Tongue (tissue), 1 donor: ENCODE measurements at regions not wholly inside any gene's neighbourhood (a gene's known extent, or its start where the extent isn't known, plus 50 kb on each side); places are given as distances from the start of the nearest gene placed in this dataset.

ENCODE experiments used
- DNase-seq: peaks from one replicate; pipeline ENCODE4 v3.0.0-alpha.2; 2015

DNA sequence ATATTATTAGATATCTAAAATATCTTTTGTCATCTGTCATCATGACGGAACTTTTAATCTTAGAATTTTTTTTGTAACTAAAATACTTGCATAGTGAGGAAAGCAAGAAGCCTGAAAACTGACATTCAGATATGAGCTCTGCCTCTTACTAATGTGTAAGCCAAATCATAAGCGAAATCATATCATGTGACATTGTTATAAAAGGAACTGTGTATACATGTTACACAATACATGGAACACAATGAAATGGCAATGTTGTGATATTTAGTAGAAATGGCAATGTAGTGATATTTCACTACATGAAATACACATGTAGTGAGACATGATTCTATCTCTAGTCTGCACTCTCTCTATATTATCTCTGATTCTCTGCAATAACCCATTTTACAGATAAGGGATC is 1016.4 kb upstream of the PIK3C3 start:
- DNase-seq = no peak

- no peak for DNase-seq
Observed at GRCh38 chr18:40937386-40937785, 1017.6 kb upstream of the PIK3C3 start.

- DNase-seq = no peak
Observed at GRCh38 chr18:40935423-40935822, 1019.6 kb upstream of the PIK3C3 start.

DNA sequence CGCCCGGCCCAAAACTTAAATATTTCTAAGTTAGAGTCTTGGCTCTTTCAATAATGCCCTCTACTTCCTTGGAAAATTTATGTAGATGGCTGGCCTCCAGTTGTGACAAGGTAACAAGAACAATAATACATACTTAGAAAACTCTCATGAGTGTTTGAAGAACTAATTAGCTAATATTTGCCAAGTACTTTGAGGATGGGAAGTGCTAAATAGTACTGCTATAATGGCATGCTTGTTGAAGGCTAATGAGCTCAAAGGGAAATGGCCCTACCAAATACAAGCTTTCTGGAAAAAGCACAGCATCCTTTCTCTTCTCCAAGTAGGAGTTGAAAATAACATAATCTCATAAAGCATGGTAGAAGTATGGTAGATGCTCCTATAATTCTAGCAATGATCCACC is 1022.2 kb upstream of the PIK3C3 start:
- DNase-seq = no peak

DNA sequence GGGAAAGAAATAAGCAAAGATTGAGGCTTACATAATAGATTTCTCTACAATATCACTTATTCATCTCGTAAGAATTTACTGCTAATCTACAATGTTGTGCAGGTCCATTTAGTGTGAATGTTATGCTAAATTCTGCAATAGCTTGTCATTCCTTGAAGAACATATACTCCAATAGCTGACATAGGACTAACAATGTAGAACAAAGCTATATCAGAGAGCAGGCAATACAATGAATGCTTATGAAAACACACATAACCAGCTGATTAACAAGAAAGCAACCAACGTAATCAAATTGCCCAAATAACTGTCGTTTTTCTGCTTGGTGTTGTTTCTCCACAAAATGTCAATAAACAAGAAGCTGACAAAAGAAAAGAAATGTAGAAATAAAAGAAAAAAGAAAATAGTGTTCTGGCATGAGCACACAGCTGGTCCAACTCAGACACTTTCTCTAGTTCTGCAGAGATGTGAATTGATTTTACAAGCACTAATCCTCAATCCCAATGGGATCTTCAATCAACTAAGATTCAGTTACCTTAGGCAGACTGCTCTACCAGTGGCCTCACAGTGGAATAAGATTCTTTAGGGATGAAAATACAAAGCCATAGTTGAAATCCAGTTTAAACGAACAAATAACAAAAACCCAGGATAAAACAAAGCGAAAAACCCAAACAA is 1024.7 kb upstream of the PIK3C3 start:
- DNase-seq = no peak

DNA sequence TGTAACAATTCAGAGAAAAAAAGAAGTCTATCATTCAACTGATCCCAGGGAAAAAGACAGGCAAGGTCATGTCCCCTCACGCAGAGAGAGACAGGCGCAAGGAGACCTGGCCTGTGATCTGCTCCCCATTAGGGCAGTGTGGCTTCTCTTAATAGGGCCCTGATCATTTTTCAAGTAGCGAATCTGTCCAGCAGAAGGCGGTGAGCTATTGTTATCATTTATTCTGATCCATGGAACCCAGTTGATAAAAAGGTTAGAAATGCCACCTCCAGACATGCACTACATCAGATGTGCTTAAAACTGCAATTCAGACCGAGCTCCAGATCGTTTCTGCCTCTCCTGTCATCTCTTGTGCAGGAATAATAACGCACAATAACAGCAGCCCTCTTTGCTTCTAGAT is 1025.6 kb upstream of the PIK3C3 start:
- DNase-seq = no peak

GRCh38 chr18:40926679-40927078 is 1028.4 kb upstream of the PIK3C3 start:
- peak; percentile 15 for DNase-seq

DNA sequence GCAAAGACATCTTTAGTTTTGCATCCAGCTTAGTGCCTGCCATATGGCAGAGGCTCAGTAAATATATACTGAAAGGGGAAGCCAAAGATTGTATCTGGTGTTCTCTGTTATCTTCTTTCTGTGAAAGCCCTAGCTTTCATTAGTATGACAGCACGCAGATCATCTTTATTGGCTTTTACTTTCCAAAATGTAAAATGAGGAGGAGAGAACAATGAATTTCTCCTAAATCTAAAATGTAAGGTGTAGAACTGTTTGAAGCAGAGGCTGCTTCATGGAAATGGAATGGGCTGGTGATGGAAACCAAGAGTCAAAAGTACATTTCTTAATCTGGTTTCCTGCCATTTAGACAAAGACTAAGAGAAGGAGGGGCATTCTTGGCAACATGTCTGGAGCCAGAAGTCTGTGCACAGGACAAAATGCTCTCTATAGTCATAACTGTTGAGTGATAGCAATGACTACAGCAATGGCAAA is 1029.9 kb upstream of the PIK3C3 start:
- no peak for DNase-seq

GRCh38 chr18:40921845-40922629 is 1033.0 kb upstream of the PIK3C3 start:
- DNase-seq = no peak

- no peak for DNase-seq
Observed at GRCh38 chr18:40917056-40917455, 1038.0 kb upstream of the PIK3C3 start.

- no peak for DNase-seq
Observed at GRCh38 chr18:40915724-40916123, 1039.3 kb upstream of the PIK3C3 start.

DNA sequence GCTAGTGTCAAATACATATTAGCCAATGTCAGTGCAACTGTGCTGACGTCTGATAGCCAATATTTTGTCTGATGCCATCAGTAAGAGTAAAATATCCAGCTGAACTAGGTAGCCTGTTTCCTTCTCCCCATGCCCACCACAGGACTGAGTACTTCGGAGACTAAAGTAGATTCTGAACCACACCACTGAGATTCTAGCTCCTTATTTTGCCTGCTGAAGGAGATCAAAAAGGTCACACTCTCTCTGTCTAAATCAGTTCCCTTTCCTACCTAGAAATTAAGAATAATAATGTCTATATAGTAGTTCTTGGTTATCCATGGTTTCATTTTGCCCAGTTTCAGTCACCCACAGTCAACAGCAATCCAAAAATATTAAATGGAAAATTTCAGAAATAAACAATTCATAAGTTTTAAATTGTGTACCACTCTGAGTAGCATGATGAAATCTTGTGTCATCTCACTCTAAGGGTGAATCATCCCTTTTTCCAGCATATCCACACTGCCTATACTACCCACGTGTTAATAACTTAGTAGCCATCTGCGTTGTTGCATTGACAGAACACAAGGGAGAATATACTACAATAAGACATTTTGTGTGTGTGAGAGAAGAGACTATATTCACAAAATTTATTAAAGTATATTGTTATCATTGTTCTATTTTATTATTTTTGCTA is 1043.3 kb upstream of the PIK3C3 start:
- DNase-seq = no peak

DNA sequence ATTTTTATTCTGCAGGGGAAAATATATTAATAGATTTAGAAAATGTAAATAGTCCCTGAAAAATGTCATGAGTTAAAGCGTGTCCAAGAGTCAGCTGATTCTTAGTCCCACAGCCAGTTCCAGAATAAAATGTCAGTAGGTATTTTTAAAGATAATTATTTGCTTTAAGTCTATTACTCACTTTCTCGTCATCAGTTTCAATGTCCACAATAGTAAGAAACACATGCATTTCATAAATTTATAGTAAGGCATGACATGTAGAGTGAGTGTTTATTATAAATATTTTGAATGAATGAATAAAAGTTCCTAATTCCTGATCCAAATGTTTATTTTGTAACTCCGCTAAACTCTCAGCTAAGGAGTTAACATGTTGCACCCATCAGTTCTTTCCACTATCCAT is 1044.0 kb upstream of the PIK3C3 start:
- no peak for DNase-seq

- peak; percentile 11 for DNase-seq
Observed at GRCh38 chr18:40907842-40908241, 1047.2 kb upstream of the PIK3C3 start.

GRCh38 chr18:40904295-40904694 is 1050.7 kb upstream of the PIK3C3 start:
- DNase-seq = peak; percentile 6

GRCh38 chr18:40902436-40902835 is 1052.6 kb upstream of the PIK3C3 start:
- no peak for DNase-seq

DNA sequence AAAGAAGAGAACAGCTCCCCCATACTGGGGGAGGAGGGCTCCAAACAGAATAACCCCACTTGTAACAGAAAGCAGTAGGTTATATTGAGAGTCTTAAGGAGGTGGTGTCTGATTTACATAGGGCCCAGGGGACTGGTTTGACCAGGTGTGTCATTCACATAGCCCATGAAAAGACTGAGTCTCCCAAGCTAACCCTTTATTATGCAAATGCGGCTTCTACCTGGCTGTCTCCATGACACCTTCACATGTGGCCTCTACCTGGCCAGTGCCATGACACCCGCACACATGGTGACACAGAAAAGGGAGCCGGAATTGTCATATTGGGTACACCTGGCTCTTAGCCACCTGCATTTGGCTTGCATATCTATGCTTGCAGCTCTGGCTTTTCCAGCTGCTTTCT is 1057.2 kb upstream of the PIK3C3 start:
- no peak for DNase-seq

GRCh38 chr18:40883271-40883670 is 1071.8 kb upstream of the PIK3C3 start:
- no peak for DNase-seq

- DNase-seq = no peak
Observed at GRCh38 chr18:40882468-40882867, 1072.6 kb upstream of the PIK3C3 start.

DNA sequence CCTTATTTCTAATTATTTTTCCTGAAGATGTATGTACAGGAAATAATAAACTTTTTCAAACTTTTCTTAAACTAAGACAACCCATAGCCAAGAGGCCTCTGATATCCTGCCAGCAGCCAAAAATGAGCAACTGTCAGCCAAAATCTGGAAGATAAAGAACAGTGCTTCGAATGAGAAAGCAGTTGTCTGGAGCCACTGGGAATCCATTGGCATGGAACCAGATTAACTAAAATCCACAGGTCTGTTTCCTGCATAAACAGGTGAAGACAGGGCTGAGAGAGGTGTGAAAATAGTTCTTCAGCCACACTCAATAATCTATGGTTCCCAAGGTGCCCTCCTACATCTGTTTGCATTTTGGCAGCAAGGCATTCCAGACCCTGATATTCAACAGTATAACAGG is 1076.7 kb upstream of the PIK3C3 start:
- no peak for DNase-seq

DNA sequence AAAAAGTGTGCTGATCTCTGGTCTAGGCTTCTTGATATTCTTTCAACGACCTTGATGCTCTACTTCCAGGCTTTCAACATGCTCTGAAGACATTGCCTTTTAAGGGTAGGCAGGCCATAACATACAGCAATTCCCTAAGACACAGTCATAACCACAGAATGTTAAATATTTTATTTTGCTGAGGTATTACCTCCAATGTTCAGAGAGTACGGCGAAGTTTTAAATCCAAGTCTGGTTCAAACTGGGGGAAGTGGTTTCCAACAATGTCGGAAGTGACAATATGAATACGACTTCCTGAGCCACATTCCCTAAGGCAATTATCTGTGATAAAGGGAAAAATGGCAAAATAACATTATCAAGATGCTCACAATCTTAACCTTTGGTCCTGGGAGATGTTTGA is 1077.9 kb upstream of the PIK3C3 start:
- DNase-seq = no peak

GRCh38 chr18:40875101-40875615 is 1079.9 kb upstream of the PIK3C3 start:
- no peak for DNase-seq

GRCh38 chr18:40874233-40874632 is 1080.8 kb upstream of the PIK3C3 start:
- no peak for DNase-seq
